Fibroblast of skin of back (primary cell): ENCODE measurements at regions not wholly inside any gene's neighbourhood (a gene's known extent, or its start where the extent isn't known, plus 50 kb on each side); places are given as distances from the start of the nearest gene placed in this dataset.

Source experiments
- DNase-seq: peaks from one replicate; pipeline ENCODE4 v3.0.0-alpha.2; 2013

DNA sequence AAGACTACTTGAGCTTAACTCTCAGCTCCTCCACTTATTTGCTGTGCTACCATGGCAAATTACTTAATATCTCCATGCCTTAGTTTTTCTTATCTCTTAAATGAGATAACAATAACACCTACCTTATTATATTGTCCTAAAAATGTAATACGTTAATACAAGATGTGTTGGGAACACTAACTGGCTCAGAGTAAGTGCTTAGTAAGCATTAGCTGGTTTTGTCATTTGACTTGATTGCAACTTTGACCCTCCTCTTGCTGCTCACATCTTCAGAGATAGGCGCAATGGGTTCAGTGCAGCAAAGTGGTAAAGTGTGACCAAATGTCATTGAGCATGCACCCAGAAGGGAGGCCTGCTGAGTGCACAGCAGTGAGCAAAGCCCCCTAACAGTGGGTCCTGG, 294.5 kb upstream of the CLNK start:
- no peak for DNase-seq

GRCh38 chr4:10977534-10977933, 293.0 kb upstream of the CLNK start:
- DNase-seq, result no peak

- peak; percentile 42 for DNase-seq
Measured at GRCh38 chr4:10974371-10974770, 289.8 kb upstream of the CLNK start.

DNA sequence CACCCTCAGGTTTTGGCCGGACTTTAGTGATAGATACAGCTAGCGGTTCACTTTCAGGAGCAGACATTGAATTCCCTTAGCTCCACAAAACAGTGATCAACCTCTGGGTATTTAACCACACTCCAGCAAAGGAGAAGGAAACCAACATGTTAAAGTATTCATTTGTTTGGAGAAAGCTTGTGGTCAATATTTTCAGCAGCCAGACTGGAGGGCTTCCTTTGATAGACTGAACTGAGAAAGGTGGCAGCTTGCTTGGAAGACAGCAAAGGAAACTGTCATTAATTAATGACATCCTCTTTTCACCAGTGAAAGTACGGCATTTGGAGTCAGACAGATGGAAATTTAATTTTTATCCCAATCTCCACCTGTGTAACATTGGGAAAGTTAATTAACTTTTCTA, 289.1 kb upstream of the CLNK start:
- DNase-seq, result no peak

DNA sequence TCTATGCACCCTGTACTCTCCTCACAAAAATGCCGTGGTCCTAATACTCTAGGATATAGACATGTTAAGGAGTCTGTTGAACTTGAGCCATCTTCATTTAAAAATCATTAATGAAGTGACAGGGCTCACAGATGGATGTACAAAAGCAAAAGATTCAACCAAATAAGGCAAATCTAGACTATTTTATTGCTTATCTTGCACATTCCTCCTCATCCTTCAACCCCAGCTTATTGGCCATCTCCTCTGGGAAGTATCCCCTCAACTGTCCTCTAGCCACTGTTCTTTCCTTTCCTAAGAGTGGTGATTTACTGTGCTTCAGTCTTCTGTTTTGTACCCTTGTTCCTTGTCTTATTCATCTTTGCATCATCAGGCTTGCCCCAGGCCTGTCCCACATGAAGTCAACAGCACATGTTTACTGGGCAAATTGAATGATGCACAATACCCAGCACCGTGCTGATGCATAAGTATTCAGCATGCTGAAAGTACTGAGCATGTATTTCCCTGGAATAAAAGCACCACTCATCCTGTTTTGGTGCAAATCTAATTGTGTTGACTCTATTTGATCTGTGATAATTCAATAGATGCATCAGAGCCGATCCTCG, 287.3 kb upstream of the CLNK start:
- no peak for DNase-seq

DNA sequence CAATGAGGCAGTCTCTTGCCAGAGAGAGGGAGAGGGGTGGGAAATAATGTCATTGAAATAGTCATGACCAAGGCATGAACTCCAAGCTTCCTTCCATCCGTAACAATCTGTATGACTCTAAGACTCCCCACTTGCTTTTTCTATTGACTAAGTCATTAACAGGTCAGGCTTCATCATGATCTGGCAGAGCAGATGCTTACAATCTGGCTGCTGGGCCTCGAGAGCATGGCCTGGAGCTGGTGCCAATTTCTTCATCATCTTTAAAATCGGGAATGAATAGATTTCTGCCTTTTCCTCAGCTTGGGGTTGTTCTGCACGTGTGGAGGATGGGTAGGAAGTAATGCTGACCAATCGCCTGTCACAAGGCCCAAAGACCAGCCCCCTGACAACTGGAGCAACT, 280.6 kb upstream of the CLNK start:
- DNase-seq, result peak; percentile 20

DNA sequence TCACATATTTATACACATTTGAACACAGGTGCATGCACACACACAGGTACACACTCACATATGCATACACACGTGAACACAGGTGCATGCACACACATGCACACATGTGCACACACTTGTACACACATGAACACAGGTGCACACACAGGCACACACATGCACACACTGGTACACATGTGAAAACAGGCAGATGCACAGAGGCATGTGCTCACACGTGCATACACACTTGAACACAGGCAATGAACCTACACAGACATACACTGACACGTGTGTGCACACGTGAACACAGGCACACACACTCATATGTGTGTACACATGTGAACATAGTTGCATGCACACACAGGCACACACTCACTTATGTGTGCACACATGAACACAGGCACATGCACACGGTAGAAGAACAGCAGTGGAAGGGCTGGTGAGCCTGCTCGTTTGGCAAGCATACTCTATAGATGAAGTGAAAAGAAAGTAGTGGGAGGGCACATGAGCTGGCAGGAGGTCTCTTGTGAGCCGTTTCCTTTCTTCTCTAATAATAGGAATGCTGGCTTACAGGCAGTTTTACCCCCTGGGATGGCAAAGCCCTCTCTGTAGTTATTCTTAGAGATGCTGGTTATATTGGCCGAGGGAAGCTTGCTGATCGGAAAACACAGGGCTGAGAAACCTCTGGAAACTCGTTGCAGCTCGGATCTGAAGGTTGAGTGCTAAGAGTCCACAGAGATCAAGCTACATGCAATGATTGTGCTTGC, 279.6 kb upstream of the CLNK start:
- DNase-seq, result peak; percentile 31

- no peak for DNase-seq
Measured at GRCh38 chr4:10963241-10963640, 278.7 kb upstream of the CLNK start.

- DNase-seq, result no peak
Measured at GRCh38 chr4:10962246-10962645, 277.7 kb upstream of the CLNK start.

GRCh38 chr4:10960389-10960788, 275.8 kb upstream of the CLNK start:
- no peak for DNase-seq

DNA sequence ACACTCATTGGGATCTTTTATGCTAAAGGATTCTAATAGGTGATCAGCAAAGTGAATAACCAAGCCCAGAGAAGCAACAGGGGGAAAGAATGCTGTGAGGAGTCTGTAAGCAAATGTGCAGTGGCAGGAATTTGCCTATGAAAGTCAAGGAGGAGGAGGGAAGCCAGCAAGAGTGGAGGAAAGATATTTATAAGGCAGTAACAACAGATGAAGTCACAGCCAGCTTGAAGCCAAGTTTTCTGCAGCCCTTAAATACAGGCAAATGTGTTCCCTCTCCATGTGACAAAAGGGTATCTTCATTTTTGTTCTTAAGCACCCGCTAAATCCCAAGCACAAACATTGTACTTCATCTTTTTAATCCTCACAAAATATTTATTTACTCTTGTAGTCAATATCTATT, 275.0 kb upstream of the CLNK start:
- DNase-seq, result no peak

DNA sequence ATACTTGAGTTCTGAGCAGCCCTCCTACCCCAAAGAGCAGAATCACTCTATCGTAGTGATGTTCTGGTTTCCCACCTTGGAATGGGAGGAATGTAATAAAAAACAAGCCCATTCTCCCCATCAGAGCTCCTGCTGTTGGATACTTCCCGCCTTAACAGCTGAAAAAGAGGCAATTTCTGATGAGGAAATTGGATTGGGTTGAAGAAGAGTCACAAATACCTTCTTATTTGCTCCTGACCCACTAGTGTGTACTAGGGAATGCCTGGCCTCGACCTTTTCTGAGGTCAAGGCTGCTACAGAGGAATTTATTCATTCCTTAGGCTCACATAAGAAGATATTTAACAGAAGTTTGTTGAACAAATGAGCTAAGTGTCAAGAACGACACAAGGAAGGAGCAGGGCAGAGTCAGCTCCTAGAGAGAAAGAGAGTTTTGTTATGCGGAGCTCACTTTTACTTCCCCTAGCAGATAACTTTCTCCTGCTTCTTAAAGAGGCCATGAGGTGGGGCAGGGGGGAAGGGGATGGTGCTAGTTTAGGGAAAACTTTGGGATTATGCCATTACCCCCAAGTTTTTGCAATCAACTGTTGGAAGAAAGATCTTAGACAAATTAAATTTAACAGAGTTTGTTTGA, 273.8 kb upstream of the CLNK start:
- DNase-seq, result no peak

DNA sequence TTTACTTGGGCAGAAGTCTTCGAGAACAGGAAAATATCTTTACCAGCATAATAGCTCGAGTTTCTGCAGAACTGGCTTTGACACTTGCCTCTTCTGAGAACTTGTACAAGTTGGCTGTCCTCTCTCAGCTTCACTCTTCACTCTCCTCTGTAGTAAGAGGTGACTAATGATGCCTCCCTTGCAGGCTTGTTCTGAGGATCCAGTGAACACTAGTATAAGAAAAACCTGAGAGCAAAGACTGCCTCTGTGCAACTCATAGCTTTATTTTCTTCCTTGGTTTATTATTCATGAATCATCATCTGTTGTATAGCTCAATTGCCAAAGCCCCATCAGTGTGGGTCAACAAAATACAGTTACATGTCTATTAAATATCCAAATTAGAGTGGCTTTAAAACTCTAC, 266.7 kb upstream of the CLNK start:
- DNase-seq, result peak; percentile 25

GRCh38 chr4:10949039-10949733, 264.6 kb upstream of the CLNK start:
- DNase-seq, result no peak

DNA sequence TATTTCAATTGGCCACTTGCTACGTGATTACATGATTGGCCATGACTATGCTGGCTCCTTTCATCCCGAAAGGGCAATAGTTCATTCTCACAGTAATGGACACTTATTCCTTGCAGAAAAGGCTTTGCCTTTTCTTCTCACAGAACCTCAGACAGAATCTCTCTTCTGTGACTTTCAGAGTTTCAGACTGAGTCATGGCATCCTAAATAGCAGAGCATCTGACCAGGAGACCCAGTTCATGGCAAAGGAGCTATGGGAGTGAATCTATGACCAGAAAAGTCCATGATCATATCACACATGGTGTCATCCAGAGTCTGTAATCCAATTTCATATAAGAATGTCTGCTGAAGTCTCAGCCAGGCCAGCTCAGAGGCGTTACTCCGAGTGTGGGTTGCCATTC, 263.3 kb upstream of the CLNK start:
- DNase-seq, result no peak

GRCh38 chr4:10944321-10944720, 259.8 kb upstream of the CLNK start:
- DNase-seq, result no peak

- peak; percentile 85 for DNase-seq
Measured at GRCh38 chr4:10942156-10942555, 257.6 kb upstream of the CLNK start.

DNA sequence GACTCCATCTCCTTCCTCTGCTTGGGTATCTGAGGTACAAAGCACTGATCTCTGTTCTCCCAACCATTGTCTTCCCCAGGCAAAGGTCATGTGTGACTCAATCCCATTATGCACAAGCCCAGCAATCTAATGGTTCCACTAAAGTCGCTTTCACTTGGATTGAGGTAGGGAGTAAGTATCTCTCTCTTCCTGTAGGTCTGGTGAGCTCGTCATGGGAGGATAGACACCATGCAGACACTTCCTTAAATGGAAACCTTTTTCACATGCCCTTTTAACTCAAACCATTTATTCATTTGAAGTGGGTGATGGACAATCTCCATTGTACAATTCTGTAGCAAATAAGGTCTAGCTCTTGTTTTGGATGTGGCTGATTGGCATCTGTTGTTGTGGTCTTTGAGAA, 245.2 kb upstream of the CLNK start:
- no peak for DNase-seq

DNA sequence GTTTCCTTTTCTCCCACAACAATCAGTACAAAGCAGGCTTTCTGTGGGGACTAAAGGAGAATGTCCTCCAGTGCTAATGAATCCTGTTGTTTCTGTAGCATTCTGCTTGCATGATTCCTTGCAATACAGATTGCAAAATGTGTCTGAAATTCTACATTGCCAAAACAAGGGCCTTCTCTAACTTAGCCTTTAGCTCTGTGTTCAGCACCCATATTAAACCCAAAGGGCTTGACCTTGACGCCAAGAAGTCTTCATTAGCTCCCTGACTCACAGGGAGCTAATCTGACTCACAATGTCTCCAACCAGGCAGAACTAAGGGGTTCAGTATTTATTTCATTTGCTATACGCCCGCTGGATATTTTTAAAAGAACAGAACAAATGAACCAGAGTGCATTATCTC, 241.4 kb upstream of the CLNK start:
- DNase-seq, result peak; percentile 75

DNA sequence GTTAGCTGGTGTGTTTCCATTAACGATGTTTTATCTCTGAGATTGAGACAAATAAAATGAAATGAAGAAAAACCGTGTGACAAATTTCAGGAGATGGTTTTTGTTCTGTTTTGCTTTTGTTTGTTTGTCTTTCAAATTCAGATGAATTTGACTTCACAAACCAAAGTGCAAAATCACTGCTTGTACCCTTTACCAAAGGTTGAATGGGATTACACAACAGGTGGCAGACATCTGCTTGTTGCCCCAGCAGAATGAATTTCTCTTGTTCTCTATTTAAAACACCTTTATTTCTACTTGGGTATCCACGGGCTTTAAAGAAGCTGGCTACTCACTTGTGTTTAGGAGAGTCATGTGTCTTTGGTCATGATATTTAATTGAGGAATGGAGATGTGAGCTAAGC, 239.7 kb upstream of the CLNK start:
- DNase-seq, result no peak

DNA sequence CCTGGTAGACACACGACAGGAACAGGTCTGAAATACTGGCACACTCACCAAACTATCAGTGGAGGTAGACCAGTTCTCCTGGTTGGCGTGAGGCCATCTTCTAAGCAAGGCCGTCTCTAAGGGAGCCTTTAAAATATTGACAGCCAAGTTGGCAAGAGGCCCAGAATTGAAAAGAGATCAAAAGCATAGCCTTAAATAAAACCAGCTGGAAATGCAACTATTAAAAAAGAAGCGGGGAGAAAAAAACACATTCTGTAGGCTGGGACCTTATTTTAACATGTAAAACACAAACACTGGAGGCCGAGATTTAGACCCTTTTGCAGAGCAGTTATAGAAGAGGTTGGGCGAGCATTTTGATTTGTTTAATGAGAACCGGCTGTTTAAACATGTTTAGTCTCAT, 233.0 kb upstream of the CLNK start:
- DNase-seq, result peak; percentile 41

DNA sequence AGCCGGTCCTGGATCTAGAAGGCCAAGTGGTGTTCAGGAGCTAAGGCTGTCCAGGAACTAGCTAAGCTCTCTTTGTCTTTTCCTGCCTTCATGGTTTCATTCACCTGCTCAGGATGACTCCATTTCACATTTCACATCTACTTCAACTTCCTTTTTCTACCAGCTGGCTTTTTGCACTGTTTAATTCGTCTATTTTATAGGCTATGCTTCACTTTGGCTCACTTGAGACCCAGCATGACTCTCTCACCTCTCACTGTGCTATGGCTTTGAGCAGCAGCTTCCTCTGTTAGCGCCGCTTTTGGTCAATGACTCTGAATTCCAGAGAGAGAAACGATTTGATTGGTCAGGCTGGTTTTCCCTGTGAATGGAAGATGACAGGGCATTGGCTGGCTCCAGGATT, 213.5 kb upstream of the CLNK start:
- DNase-seq, result no peak

GRCh38 chr4:10897076-10897475, 212.5 kb upstream of the CLNK start:
- DNase-seq, result no peak

GRCh38 chr4:10893395-10893794, 208.8 kb upstream of the CLNK start:
- no peak for DNase-seq
